ENCODE measurements at regions not wholly inside any gene's neighbourhood (a gene's known extent, or its start where the extent isn't known, plus 50 kb on each side); places are given as distances from the start of the nearest gene placed in this dataset.
"Not testable (repeated sequence)": the region's sequence is repeated elsewhere in the genome, so short reads cannot be mapped to it uniquely, and the experiment has no call there.

DNA sequence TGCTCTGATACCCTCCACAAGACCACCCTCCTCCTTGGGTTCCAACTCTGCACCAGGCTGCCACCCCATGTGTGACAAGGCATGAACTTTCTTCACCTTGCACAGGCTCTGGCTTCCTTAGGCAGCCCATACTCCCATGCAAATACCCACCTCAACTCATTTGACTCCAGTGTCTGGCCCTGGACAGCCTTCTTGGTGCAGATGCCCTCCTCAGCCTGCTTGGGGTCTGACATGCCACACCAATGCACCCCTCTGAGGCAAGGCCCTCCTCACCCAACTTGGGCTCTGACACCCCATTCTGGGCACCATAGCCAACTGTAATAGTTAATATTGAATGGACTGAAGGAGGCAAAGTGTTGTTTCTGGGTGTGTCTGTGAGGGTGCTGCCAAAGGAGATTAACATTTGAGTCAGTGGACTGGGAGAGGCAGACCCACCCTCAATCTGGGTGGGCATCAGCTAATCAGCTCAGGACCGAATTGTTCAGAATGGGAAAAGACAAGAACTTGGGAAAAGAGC lies 115.0 kb upstream of the EPB41L4A start:
- no peak for DNase-seq (ENCODE audit: low read depth in 2 of 2)

GRCh38 chr5:112534611-112535255 lies 115.7 kb upstream of the EPB41L4A start:
- no peak for DNase-seq (ENCODE audit: low read depth in 2 of 2)

- no peak for DNase-seq (ENCODE audit: low read depth in 2 of 2)
Measured at GRCh38 chr5:112535356-112535755, 116.3 kb upstream of the EPB41L4A start.

GRCh38 chr5:112544558-112544957 lies 125.5 kb upstream of the EPB41L4A start:
- not testable (repeated sequence) for DNase-seq (ENCODE audit: low read depth in 2 of 2)

GRCh38 chr5:112546946-112547592 lies 128.0 kb upstream of the EPB41L4A start:
- no peak for DNase-seq (ENCODE audit: low read depth in 2 of 2)

DNA sequence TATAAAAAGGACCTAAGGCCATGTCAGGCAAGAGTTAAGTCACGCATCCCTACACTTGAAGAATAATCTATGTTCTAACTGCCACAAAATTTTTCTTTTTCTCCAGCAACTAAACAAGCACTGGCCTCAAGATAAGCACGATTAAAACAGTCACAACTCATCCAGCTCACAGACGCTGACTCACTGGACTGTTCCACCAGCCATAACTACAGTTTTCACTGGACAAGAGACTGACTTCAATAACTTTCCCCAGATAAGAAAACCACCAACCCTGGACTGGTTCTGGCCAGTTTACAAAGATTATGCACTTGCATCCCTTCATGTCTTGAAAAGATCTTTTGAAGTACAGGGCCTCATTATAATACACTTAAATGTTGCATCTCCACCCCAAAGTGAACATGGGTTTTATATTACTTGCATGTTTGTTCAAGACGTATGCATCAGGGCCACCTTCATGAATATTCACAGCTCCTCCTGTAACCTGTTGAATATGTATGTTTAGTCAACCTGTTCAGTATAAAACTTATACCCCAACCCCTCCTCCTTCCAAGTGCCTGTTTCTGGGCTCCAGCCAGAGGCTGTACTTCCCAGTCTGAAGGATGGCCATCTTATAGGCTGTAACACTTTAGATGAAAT lies 129.3 kb upstream of the EPB41L4A start:
- no peak for DNase-seq (ENCODE audit: low read depth in 2 of 2)

- DNase-seq (ENCODE audit: low read depth in 2 of 2), result no peak
Measured at GRCh38 chr5:112549127-112549526, 130.1 kb upstream of the EPB41L4A start.

GRCh38 chr5:112549605-112550166 lies 130.6 kb upstream of the EPB41L4A start:
- DNase-seq (ENCODE audit: low read depth in 2 of 2), result no peak

DNA sequence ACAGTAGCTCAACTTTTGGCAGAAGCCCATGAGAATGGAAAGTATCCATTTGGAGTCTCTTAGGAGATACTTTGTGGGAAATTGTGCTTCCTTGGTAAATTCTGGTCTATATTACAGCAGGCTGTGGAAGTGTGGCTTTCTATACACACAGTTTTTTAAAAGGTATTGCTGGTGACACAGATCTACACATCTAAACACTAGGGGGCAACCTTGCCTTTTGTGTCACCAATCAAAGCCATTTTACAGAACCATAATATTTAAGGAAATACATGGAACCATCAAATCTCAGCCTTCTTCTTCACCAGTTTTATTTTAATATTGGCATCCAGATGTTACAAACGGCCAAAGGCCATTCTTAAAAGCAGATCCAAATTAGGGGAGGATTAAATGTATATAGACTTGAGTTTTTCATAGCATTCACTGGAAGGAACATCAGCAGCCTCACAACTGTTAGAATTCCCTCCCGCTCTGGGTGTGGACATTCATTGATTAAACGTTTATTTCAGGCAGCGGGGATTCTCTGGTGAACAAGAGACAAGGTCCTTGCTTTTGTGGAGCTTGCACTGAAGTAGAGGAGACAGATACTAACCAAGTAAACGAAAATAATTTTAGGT lies 132.4 kb upstream of the EPB41L4A start:
- peak in 1 of 2 experiments; percentile 44 for DNase-seq (ENCODE audit: low read depth in 2 of 2)

GRCh38 chr5:112552216-112552615 lies 133.1 kb upstream of the EPB41L4A start:
- no peak for DNase-seq (ENCODE audit: low read depth in 2 of 2)

GRCh38 chr5:112552791-112553190 lies 133.7 kb upstream of the EPB41L4A start:
- no peak for DNase-seq (ENCODE audit: low read depth in 2 of 2)

- DNase-seq (ENCODE audit: low read depth in 2 of 2), result no peak
Measured at GRCh38 chr5:112554101-112554977, 135.3 kb upstream of the EPB41L4A start.

- DNase-seq (ENCODE audit: low read depth in 2 of 2), result no peak
Measured at GRCh38 chr5:112555197-112555596, 136.1 kb upstream of the EPB41L4A start.

DNA sequence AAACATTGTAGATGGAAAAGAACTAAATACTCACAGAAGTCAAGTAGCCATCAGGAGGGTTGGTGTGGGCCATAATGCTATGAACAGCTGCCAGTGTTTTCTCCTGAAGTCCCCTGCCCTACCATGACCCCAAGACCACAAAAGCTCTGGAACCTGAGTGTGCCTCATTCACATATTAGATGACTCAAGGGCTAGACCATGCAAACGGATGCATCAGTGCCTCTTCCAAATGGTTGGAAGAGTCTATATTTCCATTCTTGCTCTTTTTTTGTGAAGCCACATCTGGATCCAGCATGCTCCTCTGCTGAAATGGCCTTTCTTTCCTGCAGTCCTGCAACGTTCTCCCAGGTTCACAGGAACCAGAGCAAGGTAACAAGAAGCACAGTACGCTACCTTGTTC lies 136.6 kb upstream of the EPB41L4A start:
- no peak for DNase-seq (ENCODE audit: low read depth in 2 of 2)

DNA sequence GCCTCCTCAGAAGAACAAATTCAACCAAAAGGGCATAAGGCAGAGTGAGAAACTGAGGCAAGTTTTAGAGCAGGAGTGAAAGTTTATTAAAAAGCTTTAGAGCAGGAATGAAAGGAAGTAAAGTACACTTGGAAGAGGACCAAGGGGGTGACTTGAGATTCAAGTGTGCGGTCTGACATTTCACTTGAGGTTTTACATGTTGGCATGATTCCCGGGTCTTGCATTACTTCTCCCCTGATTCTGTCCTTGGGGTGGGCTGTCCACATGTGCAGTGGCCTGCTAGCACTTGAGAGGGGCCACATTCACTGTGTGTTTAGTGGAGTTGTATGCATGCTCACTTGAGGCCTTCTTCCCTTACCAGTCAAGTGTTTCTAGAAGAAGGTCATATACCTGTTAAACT lies 140.4 kb upstream of the EPB41L4A start:
- not testable (repeated sequence) for DNase-seq (ENCODE audit: low read depth in 2 of 2)

DNA sequence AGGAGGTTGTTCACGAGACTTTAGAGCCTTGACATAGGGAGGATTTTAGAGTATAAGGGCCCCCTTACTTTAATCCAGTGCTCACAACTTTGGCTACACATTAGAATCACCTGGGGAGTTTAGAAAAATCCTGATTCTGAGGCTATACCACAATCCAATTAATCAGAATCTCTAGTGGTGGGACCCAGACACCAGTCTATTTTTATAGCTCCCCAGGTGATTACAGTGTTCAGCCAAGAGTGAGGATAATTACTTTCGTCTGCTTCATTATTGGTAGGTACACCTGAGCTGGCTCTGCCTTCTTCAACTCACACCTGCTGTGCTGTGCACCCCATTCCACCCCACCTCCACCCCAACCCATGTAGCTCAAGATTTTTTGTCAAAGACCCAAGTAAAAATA lies 141.3 kb upstream of the EPB41L4A start:
- DNase-seq (ENCODE audit: low read depth in 2 of 2), result no peak

- no peak for DNase-seq (ENCODE audit: low read depth in 2 of 2)
Measured at GRCh38 chr5:112563169-112563826, 144.2 kb upstream of the EPB41L4A start.

GRCh38 chr5:112566251-112566650 lies 147.2 kb upstream of the EPB41L4A start:
- DNase-seq (ENCODE audit: low read depth in 2 of 2), result no peak

GRCh38 chr5:112569596-112569995 lies 150.5 kb upstream of the EPB41L4A start:
- DNase-seq (ENCODE audit: low read depth in 2 of 2), result no peak

DNA sequence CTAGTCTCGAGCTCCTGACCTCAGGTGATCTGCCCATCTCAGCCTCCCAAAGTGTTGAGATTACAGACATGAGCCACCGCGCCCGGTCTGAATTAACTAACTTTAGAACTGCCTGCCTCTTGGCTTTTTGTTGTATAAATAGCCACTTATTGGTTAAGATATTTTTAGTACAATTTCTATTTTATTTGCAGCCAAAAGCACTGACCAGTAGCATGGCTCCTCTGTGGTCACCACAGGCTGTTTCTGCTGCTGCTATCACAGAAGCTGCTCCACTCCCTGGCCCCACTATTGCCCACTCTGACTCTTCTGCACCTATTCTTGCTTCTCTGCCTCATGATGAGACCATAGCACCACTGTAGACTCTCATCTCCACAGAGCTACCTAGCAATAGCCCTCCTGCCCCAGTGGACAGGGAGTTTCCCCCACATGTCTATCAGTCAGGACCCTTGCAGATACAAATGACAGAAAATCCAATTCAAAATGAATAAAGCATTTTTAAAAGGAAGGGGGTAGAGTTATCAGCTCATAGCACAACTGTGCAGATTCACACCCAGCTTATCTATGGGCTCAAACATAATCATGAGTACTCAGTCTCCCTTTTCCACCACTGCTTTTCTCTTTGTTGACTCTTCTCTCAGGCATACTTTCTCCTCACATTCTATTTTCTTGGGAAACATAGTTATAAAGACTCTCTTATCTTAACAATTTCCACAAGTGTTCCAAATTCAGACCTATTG lies 151.8 kb upstream of the EPB41L4A start:
- no peak for DNase-seq (ENCODE audit: low read depth in 2 of 2)

Measured in fibroblast of skin of left quadriceps (primary cell).